PFSK-1 (cell line): ENCODE measurements at regions not wholly inside any gene's neighbourhood (a gene's known extent, or its start where the extent isn't known, plus 50 kb on each side); places are given as distances from the start of the nearest gene placed in this dataset.

Experiments
- FOXP2 ChIP-seq: optimal IDR thresholded peaks from 2 replicates; pipeline ENCODE3; 2011; ENCODE audit warnings: borderline replicate concordance, control low read depth, inconsistent platforms; ENCODE audit not compliant: insufficient read depth; ENCODE audit errors: extremely low read length, extremely low read depth
- POLR2AphosphoS5 ChIP-seq: IDR thresholded peaks from 2 replicates; pipeline ENCODE4 v1.6.1; 2012; ENCODE audit warnings: low read depth, mild to moderate bottlenecking, control low read depth, low read length, moderate library complexity
- REST ChIP-seq, 2 experiments: IDR thresholded peaks; 2 replicates each; pipeline versions ENCODE4 v1.6.1 to v1.8.0; 2011 to 2012; ENCODE audit warnings: low read depth in 2 of 2, low read length in 2 of 2, control low read depth in 1 of 2, inconsistent platforms in 1 of 2, mild to moderate bottlenecking in 1 of 2, moderate library complexity in 1 of 2; ENCODE audit not compliant: insufficient read depth in 1 of 2
- SIN3A ChIP-seq: IDR thresholded peaks from 2 replicates; pipeline ENCODE4 v1.6.1; 2012; ENCODE audit warnings: mild to moderate bottlenecking, low read length, moderate library complexity, borderline replicate concordance; ENCODE audit not compliant: insufficient read depth
- TAF1 ChIP-seq: IDR thresholded peaks from 2 replicates; pipeline ENCODE4 v1.6.1; 2012; ENCODE audit warnings: low read length, control low read depth, borderline replicate concordance; ENCODE audit not compliant: insufficient read depth

- TF ChIP-seq REST (IDR thresholded peaks at IDR 0.05; ENCODE audit: insufficient read depth in 1 of 2, low read depth in 2 of 2, low read length in 2 of 2), result no peak
- TF ChIP-seq SIN3A, result no peak
- no peak for TF ChIP-seq FOXP2
- TF ChIP-seq TAF1, result no peak
- no peak for TF ChIP-seq POLR2AphosphoS5
Observed at GRCh38 chr6:140178935-140179334, 804.5 kb upstream of the CITED2 start.

- TF ChIP-seq POLR2AphosphoS5 (no peak), FOXP2 (no peak), SIN3A (no peak), TAF1 (no peak)
Observed at GRCh38 chr6:140178520-140178919, 804.1 kb upstream of the CITED2 start.

- no peak for TF ChIP-seq TAF1
- no peak for TF ChIP-seq FOXP2
- no peak for TF ChIP-seq SIN3A
- no peak for TF ChIP-seq POLR2AphosphoS5
- TF ChIP-seq REST (IDR thresholded peaks at IDR 0.05; ENCODE audit: insufficient read depth in 1 of 2, low read depth in 2 of 2, low read length in 2 of 2), result no peak
Observed at GRCh38 chr6:140176306-140176705, 801.9 kb upstream of the CITED2 start.

GRCh38 chr6:140175486-140175885 lies 801.0 kb upstream of the CITED2 start:
- TF ChIP-seq FOXP2, result no peak
- no peak for TF ChIP-seq TAF1
- no peak for TF ChIP-seq SIN3A
- no peak for TF ChIP-seq REST (IDR thresholded peaks at IDR 0.05; ENCODE audit: insufficient read depth in 1 of 2, low read depth in 2 of 2, low read length in 2 of 2)
- no peak for TF ChIP-seq POLR2AphosphoS5

GRCh38 chr6:140174524-140174923 lies 800.1 kb upstream of the CITED2 start:
- TF ChIP-seq POLR2AphosphoS5 (no peak), FOXP2 (no peak), TAF1 (no peak), SIN3A (no peak), REST (IDR thresholded peaks at IDR 0.05; ENCODE audit: insufficient read depth in 1 of 2, low read depth in 2 of 2, low read length in 2 of 2) (no peak)
